GM18873 (cell line): ENCODE measurements at regions not wholly inside any gene's neighbourhood (a gene's known extent, or its start where the extent isn't known, plus 50 kb on each side); places are given as distances from the start of the nearest gene placed in this dataset.

Experiments used
- ATAC-seq: cut with Tn5 transposase; IDR thresholded peaks from one replicate; pipeline ENCODE4 v1.9.1; 2021; ENCODE audit warnings: mild to moderate bottlenecking, moderate library complexity, moderate number of reproducible peaks; ENCODE audit not compliant: unreplicated experiment, low FRiP score

DNA sequence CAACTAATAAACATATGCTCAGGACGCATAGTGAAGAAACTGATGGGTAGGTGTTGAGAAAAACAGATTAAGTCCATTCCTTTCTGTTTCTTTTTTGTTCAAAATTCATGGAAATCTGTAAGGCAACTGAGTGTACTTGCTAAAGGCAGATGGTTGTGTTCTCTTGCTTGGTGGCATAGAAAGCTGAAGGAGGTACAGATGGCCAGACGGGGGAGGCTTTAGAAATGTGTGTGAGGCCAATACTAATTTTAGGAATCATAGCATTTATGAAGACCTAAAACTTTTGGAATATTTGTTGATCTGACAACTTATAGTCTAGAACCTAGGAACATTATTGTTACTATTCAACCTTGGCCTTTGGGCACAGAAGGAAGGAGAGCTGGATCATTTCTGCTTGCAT is 56.8 kb upstream of the EMCN start:
- no peak for ATAC-seq

DNA sequence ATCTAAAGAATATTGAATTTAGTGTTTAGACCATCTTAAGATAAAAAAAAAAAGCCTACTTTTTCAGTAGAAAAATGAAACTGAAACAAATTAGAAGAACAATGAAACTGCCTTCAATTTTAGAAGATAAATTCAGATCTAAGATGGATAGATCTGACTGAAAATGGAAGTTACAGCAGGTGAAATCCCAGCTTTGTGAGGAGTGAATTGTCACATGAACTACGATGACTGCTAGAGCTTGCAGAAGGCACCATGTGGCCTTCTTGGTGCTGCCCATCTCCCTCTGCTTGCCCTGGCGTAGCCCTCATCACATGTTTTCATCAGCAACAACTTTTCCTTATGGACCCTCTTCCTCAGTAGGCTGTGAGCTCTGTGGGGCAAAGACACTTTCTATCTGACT is 51.4 kb upstream of the EMCN start:
- ATAC-seq = no peak
